OCI-M1 (cell line): ENCODE measurements at regions not wholly inside any gene's neighbourhood (a gene's known extent, or its start where the extent isn't known, plus 50 kb on each side); places are given as distances from the start of the nearest gene placed in this dataset.
A peak's percentile ranks its signal among the peaks of the same experiment; 100 is the strongest.

ENCODE experiments used
- DNase-seq: peaks from one replicate; lab custom pipeline; 2025; lab: John Stamatoyannopoulos, UW

DNA sequence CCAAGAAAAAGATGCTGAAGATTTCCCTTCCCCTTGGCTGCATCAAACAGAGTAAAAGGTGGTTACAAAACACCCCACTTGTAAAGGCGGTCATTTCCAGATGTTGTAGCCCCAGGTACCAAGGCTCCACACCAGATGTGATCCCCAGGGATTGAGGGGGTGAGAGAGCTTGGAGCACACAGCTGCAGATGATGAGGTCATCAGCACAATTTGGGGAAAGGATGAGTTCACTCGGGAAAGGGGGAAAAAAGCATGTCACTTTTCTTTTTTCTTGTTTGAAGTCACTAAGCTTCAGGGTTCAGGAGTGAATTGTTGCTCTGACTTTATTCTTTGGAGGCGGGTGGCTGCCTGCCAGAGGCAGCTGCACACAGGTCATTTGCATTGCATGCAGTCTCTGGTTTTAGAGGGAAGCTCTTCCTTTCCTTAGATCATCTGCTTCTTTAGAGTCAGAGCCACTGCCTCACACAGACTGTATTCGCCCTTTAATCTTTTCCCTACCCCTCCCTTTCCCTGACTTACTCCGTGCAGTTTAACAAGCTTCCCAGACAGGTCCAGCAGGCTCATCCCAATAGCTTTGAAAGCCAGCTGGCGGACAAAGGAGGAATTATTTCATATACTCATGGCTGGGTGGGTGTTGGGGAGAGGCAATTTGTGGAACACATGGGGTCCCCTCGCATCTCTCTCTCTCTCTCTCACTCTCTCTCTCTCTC, 409.3 kb upstream of the SLC24A2 start:
- no peak for DNase-seq

DNA sequence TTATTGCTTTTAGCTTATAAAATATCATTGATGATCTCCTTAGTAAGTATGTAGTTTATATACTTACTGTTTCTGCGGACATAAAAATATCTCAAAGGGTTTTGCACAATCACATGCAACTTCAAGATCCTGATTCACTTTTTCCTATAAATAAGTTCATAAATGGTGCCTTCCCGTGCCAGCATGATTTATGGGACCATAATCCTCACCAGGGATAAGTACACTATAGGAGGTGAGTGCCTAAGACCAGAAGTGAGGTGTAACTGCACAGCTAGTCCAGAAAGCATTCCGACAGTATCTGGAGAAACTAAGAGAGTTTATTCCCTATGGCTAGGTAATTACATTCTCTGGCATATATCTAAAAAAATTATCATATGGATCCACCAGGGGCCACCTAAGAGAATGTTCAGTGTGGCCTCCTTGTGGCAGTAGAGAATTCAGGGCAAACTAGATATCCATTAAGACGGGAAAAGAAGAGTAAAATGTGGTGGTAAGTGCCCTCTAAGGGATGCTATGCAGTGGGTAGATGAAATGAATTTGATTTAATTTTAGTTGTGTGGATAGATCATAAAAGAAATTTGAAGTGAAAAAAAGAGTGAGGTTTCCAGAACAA, 402.5 kb upstream of the SLC24A2 start:
- no peak for DNase-seq

- DNase-seq, result no peak
Observed at GRCh38 chr9:20189871-20190270, 401.0 kb upstream of the SLC24A2 start.

GRCh38 chr9:20188616-20189369, 400.0 kb upstream of the SLC24A2 start:
- DNase-seq, result no peak

GRCh38 chr9:20187318-20187717, 398.5 kb upstream of the SLC24A2 start:
- no peak for DNase-seq

DNA sequence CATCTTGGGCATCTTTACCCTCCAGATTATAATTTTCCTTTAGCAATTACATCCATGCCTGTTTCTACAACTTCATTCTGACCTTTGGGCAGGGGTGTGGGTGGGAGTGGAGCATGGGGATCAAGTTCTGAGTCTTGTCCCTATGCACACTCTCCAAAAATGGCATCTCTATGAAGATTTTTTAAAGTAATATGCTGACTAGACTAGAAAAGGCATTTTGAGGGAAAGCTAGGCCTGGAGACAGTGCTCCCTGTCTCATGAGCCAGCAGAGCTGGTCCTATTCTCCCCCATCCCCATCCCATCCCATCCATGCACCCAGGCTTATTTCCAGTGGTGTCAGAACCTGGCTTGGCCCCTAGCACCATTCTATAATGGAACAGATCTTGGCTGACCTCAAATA, 398.0 kb upstream of the SLC24A2 start:
- no peak for DNase-seq

DNA sequence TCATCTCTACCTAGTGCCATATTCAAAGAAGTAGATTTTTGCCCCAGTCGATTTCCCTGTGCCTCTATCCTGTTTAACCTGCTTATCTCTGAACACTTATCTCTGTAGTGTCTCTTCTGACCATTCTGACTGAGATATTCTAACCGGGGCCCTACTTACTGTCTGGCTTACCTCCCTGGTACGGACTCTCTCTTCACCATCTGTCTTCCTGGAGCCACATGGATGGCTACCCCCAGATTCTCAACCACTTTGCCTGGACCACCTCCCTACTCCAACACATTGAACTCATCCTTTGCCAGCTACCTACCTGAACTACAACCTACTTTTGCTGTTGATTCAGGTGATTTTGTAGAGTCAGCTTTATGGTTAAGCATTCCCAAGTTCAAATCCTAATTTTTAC, 397.4 kb upstream of the SLC24A2 start:
- DNase-seq, result no peak

DNA sequence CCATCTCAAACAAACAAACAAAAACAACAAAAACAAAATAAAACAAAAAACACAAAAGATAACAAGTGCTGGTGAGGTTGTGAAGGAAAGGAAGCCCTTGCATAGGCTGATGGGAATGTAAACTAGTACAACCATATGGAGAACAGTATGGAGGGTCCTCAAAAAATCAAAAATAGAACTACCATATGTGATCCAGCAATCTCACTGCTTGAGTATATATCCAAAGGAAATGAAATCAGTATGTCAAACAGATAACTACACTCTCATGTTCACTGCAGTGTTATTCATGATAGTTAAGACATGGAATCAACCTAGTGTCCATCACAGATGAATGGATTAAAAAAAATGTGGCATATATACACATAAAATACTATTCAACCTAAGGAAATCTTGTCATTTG, 395.7 kb upstream of the SLC24A2 start:
- no peak for DNase-seq

DNA sequence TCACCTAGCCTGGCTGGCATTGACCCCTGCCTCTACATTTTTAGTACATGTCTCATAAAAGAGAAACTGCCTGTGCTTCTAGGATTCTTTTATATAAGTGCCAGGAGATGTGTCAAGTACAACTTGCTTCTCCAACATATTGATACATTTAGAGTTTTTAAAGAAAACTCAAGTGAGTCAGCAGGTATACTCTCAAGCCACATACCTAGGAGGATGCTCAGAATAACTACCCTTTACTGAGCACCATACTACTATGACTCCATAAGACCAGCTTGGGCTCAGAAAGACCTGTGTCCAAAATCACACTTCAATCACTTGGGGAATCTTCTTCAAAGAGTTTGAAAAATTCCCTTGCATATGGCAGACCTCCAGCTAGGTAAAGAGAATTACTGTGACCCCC, 389.8 kb upstream of the SLC24A2 start:
- no peak for DNase-seq

DNA sequence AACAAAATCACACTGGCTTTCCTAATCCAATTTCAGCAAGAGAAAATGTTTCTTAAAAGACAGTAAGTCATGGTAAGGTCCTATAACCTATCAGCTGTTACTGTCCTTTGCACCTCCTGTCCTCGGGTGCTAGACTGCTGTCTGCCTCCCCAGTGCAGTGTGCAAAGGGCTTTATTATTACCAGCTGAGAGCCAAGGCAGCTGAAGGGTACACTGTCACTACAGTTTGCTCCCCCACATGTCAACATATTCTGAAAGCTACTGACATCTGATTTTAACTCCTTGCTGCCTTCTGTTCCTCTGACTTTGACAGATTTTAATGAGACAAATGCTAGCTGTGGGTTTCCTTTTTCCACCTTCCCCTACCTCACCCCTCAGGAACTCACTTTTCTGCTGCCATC, 389.4 kb upstream of the SLC24A2 start:
- no peak for DNase-seq

DNA sequence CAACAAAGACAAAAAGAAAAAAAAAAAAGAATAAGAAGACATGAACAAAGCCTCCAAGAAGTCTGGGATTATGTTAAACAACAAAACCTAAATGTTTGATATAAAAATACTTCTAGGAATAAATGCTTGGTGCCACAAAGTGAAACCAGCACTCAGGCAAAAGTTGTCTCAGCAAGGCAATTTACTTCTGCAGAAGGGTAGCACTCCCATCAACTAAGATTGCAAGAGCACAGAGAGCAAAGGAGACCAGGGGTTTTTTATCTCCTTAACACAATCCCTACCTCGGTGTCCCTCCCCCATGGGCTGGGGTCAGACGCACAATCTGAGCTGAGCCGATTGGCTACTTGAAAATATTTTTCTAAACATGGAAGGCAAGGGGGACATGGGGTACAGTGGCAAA, 381.3 kb upstream of the SLC24A2 start:
- peak; percentile 0 for DNase-seq

GRCh38 chr9:20152151-20152725, 363.4 kb upstream of the SLC24A2 start:
- DNase-seq, result no peak

DNA sequence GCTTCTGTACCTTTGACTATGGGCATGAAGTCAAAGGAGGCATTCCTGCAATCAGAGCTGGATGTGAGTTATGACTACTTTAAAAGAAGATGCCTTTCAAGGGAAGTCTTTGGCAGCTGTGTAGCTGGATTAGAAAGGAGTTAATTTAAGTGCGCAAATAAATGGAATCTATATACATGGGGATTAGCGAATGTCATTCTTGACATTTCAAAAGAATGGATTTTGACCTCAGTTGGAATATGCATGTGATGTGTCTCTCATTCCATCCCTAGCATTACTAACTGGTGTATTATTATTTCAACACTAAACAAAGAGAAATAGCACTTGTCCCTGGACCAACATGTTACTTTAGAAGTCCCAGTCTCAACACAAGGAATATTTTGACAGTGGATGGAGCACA, 359.6 kb upstream of the SLC24A2 start:
- DNase-seq, result no peak

- no peak for DNase-seq
Observed at GRCh38 chr9:20144197-20144596, 355.4 kb upstream of the SLC24A2 start.

DNA sequence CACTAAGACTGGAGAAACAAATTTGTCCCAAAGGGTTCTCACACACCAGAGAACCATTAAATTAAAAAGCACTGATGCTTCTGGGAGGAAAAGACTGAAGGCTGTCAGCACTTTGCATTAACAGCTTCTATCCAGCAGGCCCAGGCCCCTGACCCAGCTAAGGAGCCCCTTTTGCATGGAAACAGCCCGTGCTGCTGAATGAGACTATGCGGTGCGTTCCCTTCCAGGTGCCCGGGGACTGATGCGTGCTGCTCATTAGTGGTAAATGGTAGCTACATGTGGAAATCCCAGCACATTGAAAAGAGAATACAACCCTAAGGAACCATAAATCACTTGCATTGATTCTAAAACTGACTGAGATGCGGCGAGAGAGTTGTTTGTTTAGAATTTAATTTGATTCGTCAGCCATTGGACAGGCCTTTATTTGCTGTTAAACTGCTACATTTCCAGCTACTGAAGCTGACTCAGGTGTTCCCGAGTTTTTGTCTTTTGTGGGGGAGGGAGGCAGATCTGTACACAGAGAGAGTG, 351.0 kb upstream of the SLC24A2 start:
- no peak for DNase-seq

- DNase-seq, result no peak
Observed at GRCh38 chr9:20138841-20139240, 350.0 kb upstream of the SLC24A2 start.

- DNase-seq, result no peak
Observed at GRCh38 chr9:20138116-20138515, 349.3 kb upstream of the SLC24A2 start.

- no peak for DNase-seq
Observed at GRCh38 chr9:20137425-20137824, 348.6 kb upstream of the SLC24A2 start.

DNA sequence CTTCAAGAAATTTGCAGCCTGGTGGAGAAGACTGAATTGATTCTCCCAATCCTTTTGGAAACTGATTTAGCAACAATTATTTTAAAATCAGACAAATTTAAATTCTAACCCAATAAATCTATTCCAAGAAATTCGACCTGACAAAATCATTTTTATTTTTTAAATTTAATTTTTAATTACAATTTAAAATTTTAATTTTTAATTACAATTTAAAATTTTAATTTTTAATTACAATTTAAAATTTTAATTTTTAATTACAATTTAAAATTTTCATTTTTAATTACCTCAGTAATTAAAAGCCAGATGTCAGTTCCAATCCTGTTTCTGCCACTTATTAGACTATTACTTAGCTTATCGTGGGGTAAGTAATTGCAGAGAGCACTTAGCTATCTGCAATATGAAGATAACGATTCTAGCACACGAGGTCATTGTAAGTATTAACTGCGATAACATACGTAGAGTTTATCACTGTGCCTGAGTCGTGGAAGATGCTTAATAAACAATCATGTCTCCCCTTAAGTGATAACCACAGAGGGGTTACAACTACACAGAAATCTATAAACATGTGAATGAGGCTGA, 346.4 kb upstream of the SLC24A2 start:
- no peak for DNase-seq

- DNase-seq, result no peak
Observed at GRCh38 chr9:20125727-20126126, 336.9 kb upstream of the SLC24A2 start.

GRCh38 chr9:20119566-20119965, 330.7 kb upstream of the SLC24A2 start:
- no peak for DNase-seq

DNA sequence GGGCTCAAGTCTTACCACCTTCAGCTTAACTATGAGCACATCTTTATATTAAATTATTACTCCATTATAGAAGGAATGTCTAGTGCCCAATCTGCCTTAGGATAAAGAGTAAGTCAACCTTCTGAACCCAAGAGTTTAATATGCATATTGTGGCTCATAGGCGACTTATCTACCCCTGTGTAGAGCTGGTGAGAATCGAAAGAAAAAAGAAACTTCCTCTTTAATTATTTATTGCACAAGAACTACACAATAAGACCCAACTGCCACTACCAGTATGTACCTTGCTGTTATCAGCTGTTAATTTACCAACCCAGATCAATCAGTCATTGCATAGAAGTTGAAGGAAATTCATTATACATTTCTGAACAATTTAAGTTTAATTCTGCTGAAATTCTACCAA, 329.1 kb upstream of the SLC24A2 start:
- DNase-seq, result peak; percentile 88
